K562 (cell line): ENCODE measurements at regions not wholly inside any gene's neighbourhood (a gene's known extent, or its start where the extent isn't known, plus 50 kb on each side); places are given as distances from the start of the nearest gene placed in this dataset.
A peak's percentile ranks its signal among the peaks of the same experiment; 100 is the strongest.

Experiments
- ATAC-seq: fragments of 200-7000 bp; cut with Tn5 transposase; 3 replicates; pipeline ENCODE4 v1.9.1; 2020; ENCODE audit warnings: moderate library complexity
- BruUV-seq: library from RNA; stranded (reverse); fragments of 400-500 nt; replicated peaks from 2 replicates; lab custom pipeline; 2021; lab: Mats Ljungman, UMichigan
- CTCF ChIA-PET: fragments of 300-600 bp; formaldehyde crosslinking; extraction: SDS; loops from one replicate; lab custom pipeline; 2021; ENCODE audit warnings: low intra/inter-chr PET ratio; lab: Yijun Ruan, JAX
- POLR2A ChIA-PET: fragments of 300-600, 350-650 bp; sonication (Branson Sonifier 250); formaldehyde crosslinking; extraction: SDS; loops from one replicate; lab custom pipeline; 2021; ENCODE audit warnings: antibody characterized with exemption, inconsistent platforms; lab: Yijun Ruan, JAX
- DNase-seq, 4 experiments: peaks; one replicate each; pipeline versions ENCODE4 v3.0.0 to v3.0.0-alpha.2; 2011 to 2018; ENCODE audit warnings: low spot score in 3 of 4, mixed read lengths in 3 of 4; ENCODE audit errors: extremely low read depth in 1 of 4
- FAIRE-seq: peaks from 2 replicates; lab custom pipeline; 2011; peaks lifted over from hg19 to GRCh38; lab: Jason Lieb, UNC
- H2AFZ ChIP-seq: 2 replicates; pipeline ENCODE4 v1.6.0; 2011; ENCODE audit warnings: low read depth, low read length, control low read depth, inconsistent platforms
- H3K27ac ChIP-seq: fragments of 200-600 bp; 3 replicates; pipeline ENCODE4 v1.8.0; 2011; ENCODE audit warnings: low read depth, mild to moderate bottlenecking, control low read depth, inconsistent platforms, low read length, moderate library complexity, mixed read lengths; ENCODE audit errors: extremely low read depth
- H3K27me3 ChIP-seq, 2 experiments: fragments of 300-600 bp in 1 of 2; 2 replicates in 1 of 2; 3 replicates in 1 of 2; pipeline versions ENCODE4 v1.6.0 to v1.8.0; 2011; ENCODE audit warnings: inconsistent platforms in 2 of 2, low read length in 2 of 2, mild to moderate bottlenecking in 1 of 2, mixed read lengths in 1 of 2, moderate library complexity in 1 of 2; ENCODE audit not compliant: control insufficient read depth in 2 of 2, insufficient read depth in 2 of 2
- H3K36me3 ChIP-seq: fragments of 300-600 bp; 3 replicates; pipeline ENCODE4 v1.8.0; 2011; ENCODE audit warnings: mild to moderate bottlenecking, low read length, inconsistent platforms; ENCODE audit not compliant: control insufficient read depth, insufficient read depth
- H3K4me1 ChIP-seq, 2 experiments: fragments of 200-600 bp in 1 of 2; replicated peaks in 1 of 2; 2 replicates in 1 of 2; 3 replicates in 1 of 2; pipeline versions ENCODE4 v1.5.1 to v1.8.0; 2011; ENCODE audit warnings: inconsistent platforms in 2 of 2, low read length in 2 of 2, mild to moderate bottlenecking in 1 of 2, mixed read lengths in 1 of 2, moderate library complexity in 1 of 2; ENCODE audit not compliant: control insufficient read depth in 2 of 2, insufficient read depth in 2 of 2
- H3K4me2 ChIP-seq: 2 replicates; pipeline ENCODE4 v1.6.1; 2011; ENCODE audit warnings: low read length, control low read depth, inconsistent platforms, mixed read lengths; ENCODE audit not compliant: insufficient read depth
- H3K4me3 ChIP-seq: fragments of 200-600 bp; sonication (generic), shearing (Covaris generic); 2 replicates; pipeline ENCODE4 v1.5.1; 2016; ENCODE audit warnings: control low read depth, inconsistent platforms
- H3K79me2 ChIP-seq: fragments of 200-600 bp; 3 replicates; pipeline ENCODE4 v1.8.0; 2011; ENCODE audit warnings: low read length, inconsistent platforms; ENCODE audit not compliant: control insufficient read depth, insufficient read depth
- H3K9ac ChIP-seq, 2 experiments: 2 replicates each; pipeline versions ENCODE4 v1.6.0 to v1.6.1; 2011; ENCODE audit warnings: low read depth in 2 of 2, low read length in 2 of 2, control low read depth in 1 of 2, inconsistent platforms in 1 of 2, mild to moderate bottlenecking in 1 of 2, mixed read lengths in 1 of 2; ENCODE audit not compliant: insufficient read depth in 1 of 2
- H3K9me1 ChIP-seq: one replicate; pipeline ENCODE4 v1.6.0; 2011; ENCODE audit warnings: inconsistent platforms, mild to moderate bottlenecking, low read length, moderate library complexity; ENCODE audit not compliant: control insufficient read depth, insufficient read depth
- H3K9me3 ChIP-seq: replicated peaks from 2 replicates; pipeline ENCODE4 v1.5.1; 2011; ENCODE audit warnings: low read depth, low read length, inconsistent platforms; ENCODE audit not compliant: control insufficient read depth, insufficient read depth
- H4K20me1 ChIP-seq: replicated peaks from 2 replicates; pipeline ENCODE4 v1.6.1; 2011; ENCODE audit warnings: low read length, inconsistent platforms, mixed read lengths; ENCODE audit not compliant: control insufficient read depth, insufficient read depth
- ATF3 ChIP-seq, 2 experiments: fragments of 450-650 bp in 1 of 2; sonication (generic) in 1 of 2; formaldehyde crosslinking in 1 of 2; IDR thresholded peaks in 1 of 2; conservative IDR thresholded peaks in 1 of 2; 2 replicates each; pipeline versions ENCODE4 v1.6.1 to v1.8.1; 2016 to 2023; ENCODE audit warnings: mild to moderate bottlenecking in 2 of 2, moderate library complexity in 2 of 2, inconsistent platforms in 1 of 2, missing genetic modification reagents in 1 of 2
- CBFA2T2 ChIP-seq: fragments of 450-650 bp; conservative IDR thresholded peaks from 2 replicates; pipeline ENCODE4 v1.6.1; 2017; ENCODE audit warnings: mild to moderate bottlenecking
- CBFA2T3 ChIP-seq: fragments of 450-650 bp; IDR thresholded peaks from 2 replicates; pipeline ENCODE4 v1.6.1; 2017
- DACH1 ChIP-seq: fragments of 450-650 bp; IDR thresholded peaks from 2 replicates; pipeline ENCODE4 v1.6.1; 2018; ENCODE audit not compliant: partially characterized antibody
- DPF2 ChIP-seq: fragments of 450-650 bp; IDR thresholded peaks from 2 replicates; pipeline ENCODE4 v1.6.1; 2016
- EHMT2 ChIP-seq: fragments of 450-650 bp; IDR thresholded peaks from 2 replicates; pipeline ENCODE4 v1.6.1; 2018; ENCODE audit warnings: antibody characterized with exemption
- ETV1 ChIP-seq: fragments of 450-650 bp; conservative IDR thresholded peaks from 2 replicates; pipeline ENCODE4 v1.6.1; 2016; ENCODE audit warnings: missing genetic modification characterization, control low read depth, low read depth, missing compliant biosample characterization
- FOSL1 ChIP-seq: fragments of 200-800 bp; sonication (Bioruptor generic); conservative IDR thresholded peaks from 2 replicates; pipeline ENCODE4 v1.6.1; 2016; ENCODE audit warnings: missing genetic modification characterization, missing compliant biosample characterization
- FOXK2 ChIP-seq, 2 experiments: fragments of 450-650 bp; IDR thresholded peaks in 1 of 2; conservative IDR thresholded peaks in 1 of 2; 2 replicates each; pipeline ENCODE4 v1.6.1; 2016; ENCODE audit warnings: low read depth in 2 of 2, mild to moderate bottlenecking in 1 of 2
- JUN ChIP-seq, 2 experiments: sonication (generic) in 1 of 2; formaldehyde crosslinking in 1 of 2; IDR thresholded peaks; 2 replicates each; pipeline versions ENCODE4 v1.6.1 to v1.8.0; 2012 to 2022; ENCODE audit warnings: borderline replicate concordance in 2 of 2, mild to moderate bottlenecking in 2 of 2, improper control_type of control experiment in 1 of 2, low read depth in 1 of 2, low read length in 1 of 2, missing genetic modification reagents in 1 of 2
- JUND ChIP-seq, 2 experiments: IDR thresholded peaks; 2 replicates in 1 of 2; 3 replicates in 1 of 2; pipeline ENCODE4 v1.6.1; 2011; ENCODE audit warnings: borderline replicate concordance in 2 of 2, low read depth in 2 of 2, low read length in 2 of 2, improper control_type of control experiment in 1 of 2, missing biosample characterization in 1 of 2, missing genetic modification characterization in 1 of 2, missing genetic modification reagents in 1 of 2
- KDM1A ChIP-seq, 2 experiments: fragments of 450-650 bp; IDR thresholded peaks; 2 replicates each; pipeline ENCODE4 v1.6.1; 2016; ENCODE audit warnings: mild to moderate bottlenecking in 2 of 2
- MEIS2 ChIP-seq: fragments of 450-650 bp; IDR thresholded peaks from 2 replicates; pipeline ENCODE4 v1.6.1; 2014; ENCODE audit warnings: mild to moderate bottlenecking; ENCODE audit not compliant: partially characterized antibody
- NR3C1 ChIP-seq: sonication (generic); formaldehyde crosslinking; IDR thresholded peaks from 2 replicates; pipeline ENCODE4 v1.8.1; 2022; ENCODE audit warnings: missing genetic modification reagents
- WHSC1 ChIP-seq: IDR thresholded peaks from one replicate; pipeline ENCODE4 v1.6.1; 2012; ENCODE audit warnings: low read length, control low read depth, inconsistent platforms
- ZBTB49 ChIP-seq: sonication (generic); formaldehyde crosslinking; IDR thresholded peaks from 2 replicates; pipeline ENCODE4 v1.8.0; 2022; ENCODE audit warnings: missing genetic modification reagents, mild to moderate bottlenecking, borderline replicate concordance
- ZNF124 ChIP-seq: sonication (generic); formaldehyde crosslinking; IDR thresholded peaks from 2 replicates; pipeline ENCODE4 v1.8.1; 2022; ENCODE audit warnings: missing genetic modification reagents
- WGBS: fragments of 100-300 bp; shearing (Covaris generic); methylation state at CpG from one replicate; pipeline ENCODE4 v1.1.6; 2016; ENCODE audit warnings: low coverage, mixed read lengths; ENCODE audit not compliant: insufficient coverage; ENCODE audit errors: missing lambda C conversion rate; 5-methylcytosine and 5-hydroxymethylcytosine counted together
- in situ Hi-C: fragments of 300-500 bp; cut with MboI; formaldehyde crosslinking; loops from 4 replicates; pipeline ENCODE4 v1.15.0; 2018; ENCODE audit warnings: inconsistent platforms, mixed read lengths
- intact Hi-C: fragments of 100-400 bp; cut with micrococcal nuclease; formaldehyde crosslinking; loops from 2 replicates; pipeline ENCODE4 v1.14.2; 2022
- TF ChIP-seq, protein P1 (sequence below), 3 experiments: IDR thresholded peaks in 2 of 3; conservative IDR thresholded peaks in 1 of 3; 2 replicates each; pipeline ENCODE4 v1.5.1; 2011 to 2012; ENCODE audit warnings: low read length in 3 of 3, mild to moderate bottlenecking in 3 of 3, control low read depth in 2 of 3, improper control_type of control experiment in 1 of 3, inconsistent platforms in 1 of 3, low read depth in 1 of 3, mixed read lengths in 1 of 3, moderate library complexity in 1 of 3; ENCODE audit not compliant: insufficient read depth in 2 of 3

DNA sequence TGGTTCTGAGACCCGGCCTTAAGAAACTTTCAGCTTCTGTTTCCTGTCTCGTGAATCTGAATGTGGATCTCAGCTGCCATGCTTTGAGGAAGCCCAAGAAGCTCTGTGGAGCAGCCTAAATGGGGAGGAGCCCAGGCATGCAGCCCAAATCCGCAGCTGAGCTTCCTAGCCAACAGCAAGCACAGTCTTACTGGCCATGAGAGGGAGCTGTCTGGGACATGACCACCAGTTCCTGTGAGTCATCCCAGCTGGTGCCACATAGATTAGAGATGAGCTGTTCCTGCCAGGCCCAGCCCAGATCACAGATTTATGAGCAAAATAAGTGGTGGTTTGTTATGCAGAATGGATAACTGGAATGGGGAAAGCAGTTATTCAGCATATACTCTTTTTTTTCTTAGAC is 224.4 kb upstream of the APCDD1 start:
- 0% methylated on average over 3 of the region's 3 CpGs for WGBS
- intact Hi-C loops, result no loop called here
- POLR2A ChIA-PET, result no interaction called here
- no peak for TF ChIP-seq ZNF124 (CRISPR knock-in tag)
- TF ChIP-seq FOSL1 (tag), result 0 out of 2 replicates have a peak, but pooled peaks have one; percentile 45
- TF ChIP-seq NR3C1, result no peak
- TF ChIP-seq WHSC1, result no peak
- TF ChIP-seq, protein P1, sequence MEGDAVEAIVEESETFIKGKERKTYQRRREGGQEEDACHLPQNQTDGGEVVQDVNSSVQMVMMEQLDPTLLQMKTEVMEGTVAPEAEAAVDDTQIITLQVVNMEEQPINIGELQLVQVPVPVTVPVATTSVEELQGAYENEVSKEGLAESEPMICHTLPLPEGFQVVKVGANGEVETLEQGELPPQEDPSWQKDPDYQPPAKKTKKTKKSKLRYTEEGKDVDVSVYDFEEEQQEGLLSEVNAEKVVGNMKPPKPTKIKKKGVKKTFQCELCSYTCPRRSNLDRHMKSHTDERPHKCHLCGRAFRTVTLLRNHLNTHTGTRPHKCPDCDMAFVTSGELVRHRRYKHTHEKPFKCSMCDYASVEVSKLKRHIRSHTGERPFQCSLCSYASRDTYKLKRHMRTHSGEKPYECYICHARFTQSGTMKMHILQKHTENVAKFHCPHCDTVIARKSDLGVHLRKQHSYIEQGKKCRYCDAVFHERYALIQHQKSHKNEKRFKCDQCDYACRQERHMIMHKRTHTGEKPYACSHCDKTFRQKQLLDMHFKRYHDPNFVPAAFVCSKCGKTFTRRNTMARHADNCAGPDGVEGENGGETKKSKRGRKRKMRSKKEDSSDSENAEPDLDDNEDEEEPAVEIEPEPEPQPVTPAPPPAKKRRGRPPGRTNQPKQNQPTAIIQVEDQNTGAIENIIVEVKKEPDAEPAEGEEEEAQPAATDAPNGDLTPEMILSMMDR (IDR thresholded peaks at IDR 0.05 in 2 of 3, conservative IDR thresholded peaks at IDR 0.05 in 1 of 3; ENCODE audit: insufficient read depth in 2 of 3, low read depth in 1 of 3, low read length in 3 of 3), result peak; percentile 2 to 29 (median 25); a peak in 1 of 6 replicates
- TF ChIP-seq EHMT2, result no peak
- TF ChIP-seq JUN (IDR thresholded peaks at IDR 0.05; ENCODE audit: borderline replicate concordance, low read depth, low read length), result 0 out of 2 replicates have a peak, but pooled peaks have one; percentile 59
- TF ChIP-seq JUN (CRISPR knock-in tag; IDR thresholded peaks at IDR 0.05; ENCODE audit: borderline replicate concordance), result no peak
- peak; percentile 33; the same call in 1 of the 2 replicates for TF ChIP-seq ETV1 (tag)
- peak; percentile 76 for TF ChIP-seq MEIS2
- TF ChIP-seq DACH1, result peak; percentile 15
- 0 out of 4 replicates have a peak, but pooled peaks of 1 of the 2 experiments have one; percentile 13 for TF ChIP-seq KDM1A (IDR thresholded peaks at IDR 0.05)
- no peak for TF ChIP-seq FOXK2 (conservative IDR thresholded peaks at IDR 0.05 in 1 of 2, IDR thresholded peaks at IDR 0.05 in 1 of 2; ENCODE audit: low read depth in 2 of 2)
- no peak for TF ChIP-seq ZBTB49 (CRISPR knock-in tag)
- 0 out of 2 replicates have a peak, but pooled peaks have one; percentile 29 for TF ChIP-seq CBFA2T2
- TF ChIP-seq DPF2, result peak; percentile 54; the same call in 1 of the 2 replicates
- peak; percentile 90 for TF ChIP-seq JUND (IDR thresholded peaks at IDR 0.05; ENCODE audit: borderline replicate concordance, low read depth, low read length)
- peak; percentile 78; the same call in 1 of the 3 replicates for TF ChIP-seq JUND (tag; IDR thresholded peaks at IDR 0.05; ENCODE audit: borderline replicate concordance, low read depth, low read length)
- peak; percentile 73 for TF ChIP-seq CBFA2T3
- TF ChIP-seq ATF3 (IDR thresholded peaks at IDR 0.05), result peak; percentile 74
- no peak; the same call in 1 of the 2 replicates for TF ChIP-seq ATF3 (CRISPR knock-in tag; conservative IDR thresholded peaks at IDR 0.05)

More for the DNA sequence above, 224.4 kb upstream of the APCDD1 start:
- Histone ChIP-seq H3K27ac (no peak overlapping the region), H3K9ac (no peak overlapping the region), H3K36me3 (no peaks in the 10 kb centered on the region), H3K9me3 (no peaks in the 10 kb centered on the region), H3K4me3 (no peak overlapping the region), H3K4me2 (no peak overlapping the region), H3K79me2 (no peaks in the 10 kb centered on the region), H3K9me1 (no peaks in the 10 kb centered on the region), H3K4me1 (no peaks in the 10 kb centered on the region), H4K20me1 (no peaks in the 10 kb centered on the region), H3K27me3 (no peaks in the 10 kb centered on the region), H2AFZ (no peak overlapping the region)
- FAIRE-seq (peak; percentile 37), ATAC-seq (peak; percentile 85), DNase-seq (peak in 2 of 4 experiments; percentile 22 to 40)
- BruUV-seq, result no TSS peak
- CTCF ChIA-PET, result no interaction called here
- in situ Hi-C loops, result no loop called here
